ENCODE measurements at regions not wholly inside any gene's neighbourhood (a gene's known extent, or its start where the extent isn't known, plus 50 kb on each side); places are given as distances from the start of the nearest gene placed in this dataset.

DNA sequence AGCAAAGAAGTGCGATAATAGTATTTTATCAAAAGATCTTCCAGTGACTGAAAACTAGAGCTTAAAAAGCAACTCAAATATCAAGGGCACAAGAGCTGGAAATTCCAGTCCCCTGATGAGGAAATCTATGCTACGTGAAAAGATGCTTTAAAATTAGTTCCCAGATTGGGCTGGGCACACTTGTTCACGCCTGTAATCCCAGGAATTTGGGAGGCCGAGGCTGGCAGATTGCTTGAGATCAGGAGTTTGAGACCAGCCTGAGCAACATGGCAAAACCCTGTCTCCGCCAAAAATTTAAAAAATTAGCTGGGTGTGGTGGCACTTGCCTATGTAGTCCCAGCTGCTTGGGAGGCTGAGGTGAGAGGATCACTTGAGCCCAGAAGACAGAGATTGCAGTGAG, 138.8 kb downstream of the SEMA6D start:
- TF ChIP-seq, protein P1, sequence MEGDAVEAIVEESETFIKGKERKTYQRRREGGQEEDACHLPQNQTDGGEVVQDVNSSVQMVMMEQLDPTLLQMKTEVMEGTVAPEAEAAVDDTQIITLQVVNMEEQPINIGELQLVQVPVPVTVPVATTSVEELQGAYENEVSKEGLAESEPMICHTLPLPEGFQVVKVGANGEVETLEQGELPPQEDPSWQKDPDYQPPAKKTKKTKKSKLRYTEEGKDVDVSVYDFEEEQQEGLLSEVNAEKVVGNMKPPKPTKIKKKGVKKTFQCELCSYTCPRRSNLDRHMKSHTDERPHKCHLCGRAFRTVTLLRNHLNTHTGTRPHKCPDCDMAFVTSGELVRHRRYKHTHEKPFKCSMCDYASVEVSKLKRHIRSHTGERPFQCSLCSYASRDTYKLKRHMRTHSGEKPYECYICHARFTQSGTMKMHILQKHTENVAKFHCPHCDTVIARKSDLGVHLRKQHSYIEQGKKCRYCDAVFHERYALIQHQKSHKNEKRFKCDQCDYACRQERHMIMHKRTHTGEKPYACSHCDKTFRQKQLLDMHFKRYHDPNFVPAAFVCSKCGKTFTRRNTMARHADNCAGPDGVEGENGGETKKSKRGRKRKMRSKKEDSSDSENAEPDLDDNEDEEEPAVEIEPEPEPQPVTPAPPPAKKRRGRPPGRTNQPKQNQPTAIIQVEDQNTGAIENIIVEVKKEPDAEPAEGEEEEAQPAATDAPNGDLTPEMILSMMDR (IDR thresholded peaks at IDR 0.05; ENCODE audit: low read depth, low read length, missing input control) = no peak
- TF ChIP-seq NR2F2 (IDR thresholded peaks at IDR 0.05) (no peak), TAF1 (conservative IDR thresholded peaks at IDR 0.05) (no peak)

Data from liver (tissue), 3 donors.